ENCODE measurements at regions not wholly inside any gene's neighbourhood (a gene's known extent, or its start where the extent isn't known, plus 50 kb on each side); places are given as distances from the start of the nearest gene placed in this dataset.

GRCh38 chr12:25842254-25842653 lies 116.2 kb upstream of the RASSF8 start:
- Histone ChIP-seq H3K9ac (ENCODE audit: low read depth, low read length) (no peak overlapping the region), H3K36me3 (ENCODE audit: control insufficient read depth, insufficient read depth, low read length) (no peaks in the 10 kb centered on the region), H3K4me3 (ENCODE audit: low read depth, low read length) (no peak overlapping the region), H3K4me1 (ENCODE audit: control insufficient read depth, insufficient read depth, low read length) (peaks cover 18% of the 10 kb centered on the region), H3K27me3 (ENCODE audit: control insufficient read depth, insufficient read depth, low read length) (no peaks in the 10 kb centered on the region), H3K9me3 (ENCODE audit: control insufficient read depth, insufficient read depth, low read length) (no peaks in the 10 kb centered on the region), H3K27ac (ENCODE audit: low read depth, low read length) (no peak overlapping the region)

GRCh38 chr12:25843976-25844375 lies 114.5 kb upstream of the RASSF8 start:
- Histone ChIP-seq H3K4me1 (ENCODE audit: control insufficient read depth, insufficient read depth, low read length) (peaks cover 14% of the 10 kb centered on the region), H3K9ac (ENCODE audit: low read depth, low read length) (no peak overlapping the region), H3K9me3 (ENCODE audit: control insufficient read depth, insufficient read depth, low read length) (no peaks in the 10 kb centered on the region), H3K4me3 (ENCODE audit: low read depth, low read length) (no peak overlapping the region), H3K27ac (ENCODE audit: low read depth, low read length) (peak overlapping the region; percentile 2), H3K27me3 (ENCODE audit: control insufficient read depth, insufficient read depth, low read length) (no peaks in the 10 kb centered on the region), H3K36me3 (ENCODE audit: control insufficient read depth, insufficient read depth, low read length) (no peaks in the 10 kb centered on the region)

GRCh38 chr12:25845415-25845814 lies 113.1 kb upstream of the RASSF8 start:
- H3K36me3 ChIP-seq (ENCODE audit: control insufficient read depth, insufficient read depth, low read length), result no peaks in the 10 kb centered on the region
- H3K27me3 ChIP-seq (ENCODE audit: control insufficient read depth, insufficient read depth, low read length), result no peaks in the 10 kb centered on the region
- H3K9ac ChIP-seq (ENCODE audit: low read depth, low read length), result no peak overlapping the region
- peaks cover 14% of the 10 kb centered on the region for H3K4me1 ChIP-seq (ENCODE audit: control insufficient read depth, insufficient read depth, low read length)
- H3K27ac ChIP-seq (ENCODE audit: low read depth, low read length), result no peak overlapping the region
- H3K4me3 ChIP-seq (ENCODE audit: low read depth, low read length), result no peak overlapping the region
- no peaks in the 10 kb centered on the region for H3K9me3 ChIP-seq (ENCODE audit: control insufficient read depth, insufficient read depth, low read length)

- no peak overlapping the region for H3K27ac ChIP-seq (ENCODE audit: low read depth, low read length)
- no peaks in the 10 kb centered on the region for H3K27me3 ChIP-seq (ENCODE audit: control insufficient read depth, insufficient read depth, low read length)
- no peaks in the 10 kb centered on the region for H3K9me3 ChIP-seq (ENCODE audit: control insufficient read depth, insufficient read depth, low read length)
- H3K4me1 ChIP-seq (ENCODE audit: control insufficient read depth, insufficient read depth, low read length), result no peaks in the 10 kb centered on the region
- no peaks in the 10 kb centered on the region for H3K36me3 ChIP-seq (ENCODE audit: control insufficient read depth, insufficient read depth, low read length)
- H3K9ac ChIP-seq (ENCODE audit: low read depth, low read length), result no peak overlapping the region
- no peak overlapping the region for H3K4me3 ChIP-seq (ENCODE audit: low read depth, low read length)
Observed at GRCh38 chr12:25852792-25853191, 105.7 kb upstream of the RASSF8 start.

- no peak overlapping the region for H3K27ac ChIP-seq (ENCODE audit: low read depth, low read length)
- no peaks in the 10 kb centered on the region for H3K36me3 ChIP-seq (ENCODE audit: control insufficient read depth, insufficient read depth, low read length)
- H3K4me3 ChIP-seq (ENCODE audit: low read depth, low read length), result no peak overlapping the region
Observed at GRCh38 chr12:25853316-25854095, 105.0 kb upstream of the RASSF8 start.

GRCh38 chr12:25854991-25855390 lies 103.5 kb upstream of the RASSF8 start:
- no peak overlapping the region for H3K4me3 ChIP-seq (ENCODE audit: low read depth, low read length)
- H3K4me1 ChIP-seq (ENCODE audit: control insufficient read depth, insufficient read depth, low read length), result no peaks in the 10 kb centered on the region
- no peaks in the 10 kb centered on the region for H3K36me3 ChIP-seq (ENCODE audit: control insufficient read depth, insufficient read depth, low read length)
- H3K27me3 ChIP-seq (ENCODE audit: control insufficient read depth, insufficient read depth, low read length), result no peaks in the 10 kb centered on the region
- no peak overlapping the region for H3K27ac ChIP-seq (ENCODE audit: low read depth, low read length)
- no peaks in the 10 kb centered on the region for H3K9me3 ChIP-seq (ENCODE audit: control insufficient read depth, insufficient read depth, low read length)
- H3K9ac ChIP-seq (ENCODE audit: low read depth, low read length), result no peak overlapping the region

More at GRCh38 chr12:25853316-25854095, 105.0 kb upstream of the RASSF8 start:
- Histone ChIP-seq H3K4me1 (ENCODE audit: control insufficient read depth, insufficient read depth, low read length) (no peaks in the 10 kb centered on the region), H3K9me3 (ENCODE audit: control insufficient read depth, insufficient read depth, low read length) (no peaks in the 10 kb centered on the region), H3K9ac (ENCODE audit: low read depth, low read length) (no peak overlapping the region), H3K27me3 (ENCODE audit: control insufficient read depth, insufficient read depth, low read length) (no peaks in the 10 kb centered on the region)

- no peak overlapping the region for H3K27ac ChIP-seq (ENCODE audit: low read depth, low read length)
- no peak overlapping the region for H3K4me3 ChIP-seq (ENCODE audit: low read depth, low read length)
- no peaks in the 10 kb centered on the region for H3K36me3 ChIP-seq (ENCODE audit: control insufficient read depth, insufficient read depth, low read length)
- no peaks in the 10 kb centered on the region for H3K4me1 ChIP-seq (ENCODE audit: control insufficient read depth, insufficient read depth, low read length)
- no peak overlapping the region for H3K9ac ChIP-seq (ENCODE audit: low read depth, low read length)
- no peaks in the 10 kb centered on the region for H3K27me3 ChIP-seq (ENCODE audit: control insufficient read depth, insufficient read depth, low read length)
- H3K9me3 ChIP-seq (ENCODE audit: control insufficient read depth, insufficient read depth, low read length), result no peaks in the 10 kb centered on the region
Observed at GRCh38 chr12:25855716-25856115, 102.8 kb upstream of the RASSF8 start.

- no peak overlapping the region for H3K9ac ChIP-seq (ENCODE audit: low read depth, low read length)
- H3K27me3 ChIP-seq (ENCODE audit: control insufficient read depth, insufficient read depth, low read length), result no peaks in the 10 kb centered on the region
- H3K4me1 ChIP-seq (ENCODE audit: control insufficient read depth, insufficient read depth, low read length), result no peaks in the 10 kb centered on the region; the same call in 1 of the 2 replicates
- no peak overlapping the region for H3K27ac ChIP-seq (ENCODE audit: low read depth, low read length)
- no peak overlapping the region for H3K4me3 ChIP-seq (ENCODE audit: low read depth, low read length)
- H3K9me3 ChIP-seq (ENCODE audit: control insufficient read depth, insufficient read depth, low read length), result no peaks in the 10 kb centered on the region
- H3K36me3 ChIP-seq (ENCODE audit: control insufficient read depth, insufficient read depth, low read length), result no peaks in the 10 kb centered on the region
Observed at GRCh38 chr12:25859976-25860375, 98.5 kb upstream of the RASSF8 start.

- H3K27ac ChIP-seq (ENCODE audit: low read depth, low read length), result no peak overlapping the region
- H3K36me3 ChIP-seq (ENCODE audit: control insufficient read depth, insufficient read depth, low read length), result no peaks in the 10 kb centered on the region
- no peak overlapping the region for H3K4me3 ChIP-seq (ENCODE audit: low read depth, low read length)
- no peaks in the 10 kb centered on the region; the same call in 1 of the 2 replicates for H3K4me1 ChIP-seq (ENCODE audit: control insufficient read depth, insufficient read depth, low read length)
- no peaks in the 10 kb centered on the region for H3K9me3 ChIP-seq (ENCODE audit: control insufficient read depth, insufficient read depth, low read length)
- no peaks in the 10 kb centered on the region for H3K27me3 ChIP-seq (ENCODE audit: control insufficient read depth, insufficient read depth, low read length)
- no peak overlapping the region for H3K9ac ChIP-seq (ENCODE audit: low read depth, low read length)
Observed at GRCh38 chr12:25861226-25861625, 97.3 kb upstream of the RASSF8 start.

- no peaks in the 10 kb centered on the region for H3K36me3 ChIP-seq (ENCODE audit: control insufficient read depth, insufficient read depth, low read length)
Observed at GRCh38 chr12:25864306-25865276, 93.9 kb upstream of the RASSF8 start.

More at GRCh38 chr12:25864306-25865276, 93.9 kb upstream of the RASSF8 start:
- H3K27me3 ChIP-seq (ENCODE audit: control insufficient read depth, insufficient read depth, low read length), result no peaks in the 10 kb centered on the region
- no peak overlapping the region for H3K9ac ChIP-seq (ENCODE audit: low read depth, low read length)
- H3K9me3 ChIP-seq (ENCODE audit: control insufficient read depth, insufficient read depth, low read length), result no peaks in the 10 kb centered on the region
- H3K4me1 ChIP-seq (ENCODE audit: control insufficient read depth, insufficient read depth, low read length), result no peaks in the 10 kb centered on the region; the same call in 1 of the 2 replicates
- no peak overlapping the region for H3K4me3 ChIP-seq (ENCODE audit: low read depth, low read length)
- no peak overlapping the region for H3K27ac ChIP-seq (ENCODE audit: low read depth, low read length)

Measured in HUES48 (cell line).